Ovary (tissue), 3 donors: ENCODE measurements at regions not wholly inside any gene's neighbourhood (a gene's known extent, or its start where the extent isn't known, plus 50 kb on each side); places are given as distances from the start of the nearest gene placed in this dataset.

ENCODE experiments used
- CTCF ChIP-seq, 3 donors: fragments of 450-650 bp in 2 of 3; fragments of 200-600 bp in 1 of 3; IDR thresholded peaks; one replicate each; pipeline versions ENCODE4 v1.5.1 to v1.8.0; 2016 to 2022; ENCODE audit warnings: antibody characterized with exemption in 3 of 3, mild to moderate bottlenecking in 1 of 3
- POLR2A ChIP-seq: fragments of 450-650 bp; IDR thresholded peaks from one replicate; pipeline ENCODE4 v1.6.1; 2017; ENCODE audit warnings: antibody characterized with exemption, mild to moderate bottlenecking, moderate library complexity
- donor health status: DM: no; HTN: no; CAD: no.

GRCh38 chr3:69490971-69491370 lies 105.1 kb upstream of the FRMD4B start:
- no peak for TF ChIP-seq CTCF (IDR thresholded peaks at IDR 0.05)
- TF ChIP-seq POLR2A: no peak
